ENCODE measurements at regions not wholly inside any gene's neighbourhood (a gene's known extent, or its start where the extent isn't known, plus 50 kb on each side); places are given as distances from the start of the nearest gene placed in this dataset.
"Not testable (repeated sequence)": the region's sequence is repeated elsewhere in the genome, so short reads cannot be mapped to it uniquely, and the experiment has no call there.

DNA sequence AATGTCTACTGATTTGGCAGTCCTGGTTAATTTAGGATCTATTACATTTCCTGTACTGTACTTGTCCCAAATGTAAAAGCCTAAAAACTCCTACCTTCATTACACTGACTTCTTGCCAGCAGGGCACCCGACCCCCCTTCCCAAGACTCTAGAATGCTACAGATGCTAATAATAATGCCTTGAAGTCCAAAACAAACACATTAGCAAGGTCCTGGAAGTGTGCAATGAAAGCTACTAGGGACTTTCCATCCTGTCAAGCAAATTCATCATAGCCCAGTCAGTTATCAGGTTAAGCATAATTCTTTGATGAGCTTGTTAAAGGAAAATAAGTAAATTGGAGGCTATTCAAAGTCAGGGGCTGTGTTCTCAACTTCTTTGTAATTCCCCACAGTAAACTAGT lies 115.3 kb upstream of the RBBP8 start:
- no peak for DNase-seq (ENCODE audit: low spot score)

DNA sequence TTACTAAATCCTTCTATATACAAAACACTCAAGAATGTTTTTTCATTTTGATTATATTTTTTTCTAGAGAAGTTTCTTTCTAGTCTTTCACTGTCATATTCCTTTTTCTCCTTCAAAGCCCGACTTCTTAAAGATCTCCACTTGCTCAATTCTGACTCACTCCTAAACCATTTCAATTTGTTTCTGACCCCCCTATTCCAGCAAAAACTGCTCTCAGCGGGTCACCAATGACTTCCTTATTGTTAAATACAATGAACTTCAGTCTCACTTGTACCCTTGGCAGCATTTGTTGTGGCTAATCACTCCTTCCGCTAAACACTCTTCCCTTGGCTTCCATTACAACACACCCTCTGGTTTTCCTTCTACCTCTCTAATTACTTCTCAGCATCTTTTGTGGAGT lies 111.1 kb upstream of the RBBP8 start:
- DNase-seq (ENCODE audit: low spot score), result no peak

DNA sequence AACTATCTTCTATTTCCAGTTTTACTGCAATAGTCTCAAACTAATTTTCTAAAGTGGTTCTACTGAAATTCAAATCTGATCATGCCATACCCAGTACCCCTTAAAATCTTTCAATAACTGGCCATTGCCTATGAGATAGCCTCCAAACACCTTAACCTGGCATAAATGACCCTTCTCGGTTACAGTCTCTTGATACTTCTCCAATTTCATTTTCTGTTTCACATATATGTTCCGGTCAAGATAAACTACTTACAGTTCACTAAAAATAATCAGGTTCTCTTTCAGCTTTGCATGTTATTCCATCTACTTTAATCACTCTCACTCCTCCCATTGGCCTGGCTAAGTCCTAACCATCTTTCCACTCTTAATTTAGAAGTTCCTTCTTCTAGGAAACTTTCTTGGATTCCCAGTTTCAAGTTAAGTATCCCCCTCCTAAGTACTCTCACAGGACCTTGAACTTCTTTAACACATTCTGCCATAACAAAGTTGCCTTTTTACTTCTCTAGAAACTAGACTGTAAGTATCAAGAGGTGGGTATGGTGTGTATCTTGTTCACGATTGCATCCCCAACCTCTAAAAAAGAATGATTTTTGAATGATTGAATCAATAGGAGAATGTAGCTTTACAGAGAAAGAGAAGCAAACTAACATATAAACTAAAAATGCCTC lies 110.2 kb upstream of the RBBP8 start:
- DNase-seq (ENCODE audit: low spot score), result no peak

DNA sequence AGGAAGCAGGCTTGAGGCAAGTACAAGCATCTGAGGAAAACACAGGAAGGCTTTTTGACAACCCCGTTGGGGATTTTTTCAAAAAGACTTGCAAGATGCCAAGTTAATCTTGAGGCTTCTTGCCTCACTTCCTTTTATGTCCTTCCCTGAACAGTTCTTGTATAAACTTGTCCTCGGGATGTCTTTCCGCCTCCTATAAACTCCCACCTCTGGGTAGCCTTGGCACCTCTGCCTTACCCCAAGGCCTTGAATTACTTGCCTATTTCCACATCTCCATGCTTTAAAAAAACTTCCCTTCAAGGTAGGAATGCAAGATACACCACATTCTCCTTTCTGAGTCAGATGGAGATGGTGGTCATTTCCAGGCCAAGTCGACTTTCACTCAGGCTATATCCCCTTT lies 106.4 kb upstream of the RBBP8 start:
- no peak for DNase-seq (ENCODE audit: low spot score)

DNA sequence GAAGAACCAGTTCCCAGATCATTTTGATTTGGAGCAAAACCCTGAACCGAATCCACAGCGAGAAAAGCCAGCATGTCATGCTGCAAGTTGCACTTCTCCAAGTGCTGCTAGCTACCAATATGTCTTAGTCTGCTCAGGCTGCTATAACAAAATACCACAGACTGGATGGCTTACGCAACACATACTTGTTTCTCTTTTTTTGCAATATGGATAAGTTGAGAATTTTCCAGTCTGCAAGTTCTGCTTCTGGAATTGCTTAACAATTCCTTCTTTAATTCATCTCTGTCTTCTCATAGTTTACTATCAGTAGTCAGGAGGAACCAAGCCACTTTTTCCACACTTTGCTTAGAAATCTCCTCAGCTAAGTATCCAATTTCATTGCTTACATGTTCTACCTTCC lies 105.9 kb upstream of the RBBP8 start:
- no peak for DNase-seq (ENCODE audit: low spot score)

DNA sequence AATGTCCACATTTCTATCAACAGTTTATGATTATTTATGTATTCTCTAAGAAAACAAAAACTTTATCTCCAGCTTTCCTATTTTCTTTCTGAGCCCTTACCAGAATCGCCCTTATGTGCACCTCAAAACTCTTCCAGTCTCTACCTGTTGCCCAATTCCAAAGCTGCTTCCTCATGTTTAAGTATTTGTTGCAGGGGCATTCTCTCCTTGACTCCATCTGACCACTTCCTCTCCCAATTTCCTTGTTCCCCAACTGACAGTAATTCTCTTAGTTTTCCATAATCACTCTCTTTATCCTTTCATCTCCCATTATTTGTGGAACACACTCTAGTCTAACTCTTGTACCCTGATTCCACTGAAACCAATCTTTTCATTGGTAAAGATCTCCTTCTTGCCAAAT lies 105.4 kb upstream of the RBBP8 start:
- no peak for DNase-seq (ENCODE audit: low spot score)

DNA sequence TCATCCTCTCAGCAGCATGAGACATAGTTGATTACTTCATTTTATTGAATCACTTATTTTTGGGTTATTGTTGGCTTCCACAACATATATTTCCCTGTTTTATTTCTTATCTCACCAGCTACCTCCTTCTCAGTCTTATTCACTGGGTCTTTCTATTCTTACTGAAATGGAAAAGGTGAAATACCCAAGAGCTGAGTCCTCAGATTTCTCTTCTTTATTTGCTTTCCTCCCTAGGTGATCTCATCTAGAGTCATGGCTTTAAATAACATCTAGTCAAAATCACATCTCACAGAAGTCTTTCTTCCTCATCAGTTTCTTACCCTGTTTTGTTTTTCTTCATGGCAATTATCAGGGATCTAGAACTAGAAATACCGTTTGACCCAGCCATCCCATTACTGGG lies 105.0 kb upstream of the RBBP8 start:
- no peak for DNase-seq (ENCODE audit: low spot score)

DNA sequence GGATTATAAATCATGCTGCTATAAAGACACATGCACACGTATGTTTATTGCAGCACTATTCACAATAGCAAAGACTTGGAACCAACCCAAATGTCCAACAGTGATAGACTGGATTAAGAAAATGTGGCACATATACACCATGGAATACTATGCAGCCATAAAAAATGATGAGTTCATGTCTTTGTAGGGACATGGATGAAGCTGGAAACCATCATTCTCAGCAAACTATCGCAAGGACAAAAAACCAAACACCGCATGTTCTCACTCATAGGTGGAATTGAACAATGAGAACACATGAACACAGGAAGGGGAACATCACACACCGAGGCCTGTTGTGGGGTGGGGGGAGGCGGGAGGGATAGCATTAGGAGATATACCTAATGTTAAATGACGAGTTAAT lies 104.5 kb upstream of the RBBP8 start:
- not testable (repeated sequence) for DNase-seq (ENCODE audit: low spot score)

DNA sequence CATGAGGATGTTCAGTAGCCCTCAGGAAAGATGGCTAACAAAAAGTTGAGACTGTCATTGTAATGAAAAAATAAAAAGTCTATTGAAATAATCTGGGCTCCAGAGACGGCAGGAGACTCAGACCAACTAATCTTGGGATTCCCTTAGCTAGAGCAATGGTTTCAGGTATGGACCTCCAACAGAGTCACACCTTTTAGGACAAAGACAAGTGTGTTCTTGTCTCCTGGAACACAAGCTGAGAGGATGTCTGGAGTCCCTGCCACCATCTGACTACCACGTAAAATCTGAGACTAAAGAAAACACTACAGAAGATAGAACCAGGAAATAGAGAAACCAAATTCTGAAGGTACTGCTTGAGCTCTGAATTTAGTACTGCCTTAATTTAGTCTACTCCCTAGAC lies 103.3 kb upstream of the RBBP8 start:
- no peak for DNase-seq (ENCODE audit: low spot score)

DNA sequence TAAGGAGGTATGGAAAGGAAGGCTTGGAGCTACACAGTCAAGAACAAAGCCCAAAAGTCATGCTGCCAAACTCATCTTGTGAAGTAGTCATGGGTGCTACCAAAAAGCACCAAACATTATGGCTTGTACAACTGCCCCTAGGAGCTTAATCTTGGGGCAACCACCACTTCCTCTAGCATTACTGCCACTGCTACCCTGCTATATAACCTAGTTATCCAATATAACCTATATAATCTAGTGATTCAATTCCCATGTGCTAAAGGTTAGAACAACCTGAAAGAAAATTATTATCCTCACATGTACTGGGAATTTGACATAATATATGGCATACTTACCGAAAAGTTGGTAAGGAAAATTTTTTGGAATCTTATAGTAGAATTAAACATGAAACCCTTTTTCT lies 102.6 kb upstream of the RBBP8 start:
- DNase-seq (ENCODE audit: low spot score), result no peak

DNA sequence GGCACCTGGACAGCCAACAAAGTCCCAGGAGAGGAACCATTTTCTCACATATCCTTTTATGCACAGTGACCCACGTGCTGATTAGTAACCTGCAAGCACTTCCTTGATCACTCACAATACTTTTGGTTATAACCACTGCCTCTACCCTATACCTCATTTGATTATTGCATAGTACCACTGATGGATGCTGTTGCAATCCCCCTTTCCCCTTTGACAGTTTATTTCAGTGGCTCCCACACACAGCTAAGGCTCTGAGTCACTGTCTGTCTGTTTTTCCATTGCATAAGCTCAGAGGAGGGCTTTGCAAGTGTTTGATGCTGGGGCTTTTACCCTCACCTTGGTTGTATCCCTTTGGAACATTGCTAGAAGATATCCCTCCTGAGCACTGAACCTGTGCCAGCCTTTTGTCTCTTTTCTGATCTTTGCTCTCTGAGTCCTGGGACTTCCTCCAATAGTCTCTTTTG lies 101.7 kb upstream of the RBBP8 start:
- no peak for DNase-seq (ENCODE audit: low spot score)

DNA sequence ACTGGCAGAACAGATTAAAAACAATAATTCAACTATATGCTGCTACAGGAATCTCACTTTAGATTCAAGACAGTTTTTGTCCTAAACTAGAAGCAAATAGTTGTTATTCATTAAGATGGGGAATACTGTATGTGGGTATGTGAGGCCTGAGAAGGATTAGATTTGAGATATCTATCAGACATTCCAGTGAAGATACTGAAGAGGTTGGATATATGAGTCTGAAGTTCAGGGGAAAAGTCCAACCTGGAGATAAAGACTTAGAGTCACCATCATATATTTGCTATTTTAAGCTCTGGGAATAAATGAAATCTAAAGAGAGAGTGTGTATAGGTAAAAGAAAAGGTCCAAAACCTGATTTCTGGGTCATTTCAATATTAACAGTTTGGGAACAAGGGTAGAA lies 96.2 kb upstream of the RBBP8 start:
- DNase-seq (ENCODE audit: low spot score), result no peak

DNA sequence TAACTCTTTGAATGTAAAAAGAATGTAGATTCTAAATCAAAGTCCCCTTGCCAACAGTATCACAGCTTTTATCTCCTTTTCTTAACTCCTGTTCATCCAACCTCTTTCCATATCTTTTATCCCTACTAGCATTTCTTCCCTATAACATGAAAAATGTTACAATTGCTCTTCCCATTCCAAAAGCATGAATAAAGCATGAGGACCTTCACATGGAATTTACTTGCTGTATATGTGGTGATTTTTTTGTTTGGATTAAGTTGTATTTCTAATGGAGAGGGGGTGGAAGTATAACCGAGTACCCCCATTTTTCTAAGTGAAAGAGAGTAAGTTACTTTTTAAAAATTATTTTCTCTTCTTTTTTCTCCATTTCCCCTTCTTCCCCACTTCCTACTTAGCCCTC lies 94.9 kb upstream of the RBBP8 start:
- DNase-seq (ENCODE audit: low spot score), result no peak

DNA sequence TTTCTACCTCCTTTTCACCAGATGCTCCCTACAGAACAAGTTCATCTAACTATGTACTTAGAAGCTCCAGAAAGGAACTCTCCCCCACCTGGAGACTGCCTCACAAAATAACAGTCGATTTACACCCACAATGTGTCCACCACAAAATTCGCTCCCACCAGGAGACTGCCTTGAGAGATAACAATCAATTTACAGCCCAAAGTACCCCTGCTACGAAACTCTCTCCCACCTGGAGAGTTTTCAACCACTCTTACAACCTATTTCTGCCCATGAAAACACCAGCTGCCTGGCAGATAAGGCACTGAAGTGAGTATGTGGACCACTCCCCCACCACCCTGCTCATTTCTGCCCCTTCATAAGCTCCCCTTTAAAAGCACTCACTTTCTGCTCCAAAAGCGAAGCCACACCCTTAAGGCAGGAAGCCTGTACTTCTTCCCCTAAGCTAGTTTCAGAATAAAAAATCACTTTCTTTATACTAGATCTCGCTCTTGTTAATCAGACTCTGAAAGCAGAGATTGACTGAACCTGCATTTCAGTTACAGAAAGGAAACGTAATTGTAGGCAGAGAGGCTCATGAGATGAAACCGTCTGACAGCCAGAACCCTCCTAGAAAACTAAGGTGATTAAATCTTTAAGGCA lies 94.4 kb upstream of the RBBP8 start:
- no peak for DNase-seq (ENCODE audit: low spot score)

DNA sequence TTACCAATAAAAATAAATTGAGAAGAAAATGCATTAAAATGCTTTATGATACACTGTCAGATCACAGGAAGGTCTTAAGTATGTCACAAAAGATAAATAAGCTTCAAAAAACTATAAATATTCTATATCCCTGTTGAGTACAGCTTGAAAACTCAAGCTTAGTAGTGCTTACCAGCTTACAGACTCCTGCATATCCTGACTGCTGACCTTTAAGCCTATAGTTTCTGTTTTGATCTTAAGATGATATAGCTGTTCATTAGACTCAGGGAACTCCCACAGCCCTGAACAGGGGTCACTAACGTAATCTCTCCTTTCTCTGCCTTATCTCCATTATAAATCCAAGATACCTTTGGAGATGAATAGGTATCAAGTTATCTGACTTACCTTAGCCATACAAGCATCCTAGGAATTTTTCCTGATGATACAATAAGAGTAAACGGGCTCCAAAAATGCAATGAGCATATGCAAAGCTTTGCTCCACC lies 93.7 kb upstream of the RBBP8 start:
- no peak for DNase-seq (ENCODE audit: low spot score)

DNA sequence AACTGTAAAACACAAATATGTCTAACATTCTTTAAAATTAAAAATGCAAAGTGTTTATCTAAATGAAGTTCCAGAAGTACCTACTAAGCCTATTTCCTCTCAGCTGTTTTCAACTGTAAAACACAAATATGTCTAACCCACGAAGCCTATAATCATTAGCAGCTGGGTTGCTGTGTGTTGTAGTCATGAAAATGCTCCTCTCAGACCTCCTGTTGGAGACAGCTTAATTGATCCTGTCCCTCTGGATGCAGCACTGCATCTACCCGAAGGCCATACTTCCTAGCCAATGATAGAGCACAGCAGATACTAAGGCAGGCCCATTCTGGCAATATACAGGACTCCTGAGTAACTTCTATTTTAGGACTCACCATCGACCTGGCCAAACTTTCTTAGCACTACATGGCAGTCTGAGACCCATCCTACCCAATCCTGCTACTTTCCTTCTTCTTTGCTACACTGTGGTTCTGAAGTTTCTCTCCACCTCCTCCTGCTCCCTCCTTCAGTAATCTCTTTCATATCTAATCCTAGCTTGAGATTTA lies 92.5 kb upstream of the RBBP8 start:
- no peak for DNase-seq (ENCODE audit: low spot score)

DNA sequence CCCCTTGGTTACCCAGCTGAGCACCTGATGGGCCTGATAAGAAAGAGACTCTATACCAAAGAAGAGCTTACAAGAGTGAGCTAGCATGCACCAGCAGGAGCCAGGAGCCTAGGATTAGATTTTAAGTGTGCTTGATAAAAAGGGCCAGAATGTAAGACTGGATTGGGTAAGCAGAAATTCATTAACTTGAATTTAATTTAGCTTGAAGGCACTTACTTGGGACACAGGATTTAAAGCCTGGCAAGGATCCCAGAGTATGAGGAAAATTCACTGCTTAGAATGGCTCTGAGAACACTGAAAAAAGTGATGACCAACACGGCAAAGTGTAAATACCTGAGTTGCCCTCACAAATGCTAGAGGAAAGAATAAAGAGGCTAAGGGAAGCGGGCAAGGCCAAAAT lies 91.3 kb upstream of the RBBP8 start:
- no peak for DNase-seq (ENCODE audit: low spot score)

DNA sequence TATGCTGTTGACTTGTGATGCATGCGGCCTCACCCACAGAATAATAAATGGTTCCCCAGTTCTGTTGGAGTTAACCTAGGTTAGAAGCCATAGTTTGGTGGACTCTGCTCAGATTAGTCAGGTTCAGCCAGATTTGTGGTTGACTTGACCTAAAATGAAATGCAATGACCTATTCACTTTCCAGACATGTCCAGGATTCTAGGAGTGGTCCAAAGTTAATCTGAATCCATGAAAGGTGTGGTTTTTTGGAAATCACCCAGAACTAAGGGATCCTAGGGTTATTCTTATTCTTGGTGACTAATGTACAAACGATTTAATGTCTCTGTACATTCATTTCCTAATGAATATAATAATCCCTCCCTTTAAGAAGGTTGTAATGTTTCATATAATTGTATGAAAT lies 88.9 kb upstream of the RBBP8 start:
- no peak for DNase-seq (ENCODE audit: low spot score)

DNA sequence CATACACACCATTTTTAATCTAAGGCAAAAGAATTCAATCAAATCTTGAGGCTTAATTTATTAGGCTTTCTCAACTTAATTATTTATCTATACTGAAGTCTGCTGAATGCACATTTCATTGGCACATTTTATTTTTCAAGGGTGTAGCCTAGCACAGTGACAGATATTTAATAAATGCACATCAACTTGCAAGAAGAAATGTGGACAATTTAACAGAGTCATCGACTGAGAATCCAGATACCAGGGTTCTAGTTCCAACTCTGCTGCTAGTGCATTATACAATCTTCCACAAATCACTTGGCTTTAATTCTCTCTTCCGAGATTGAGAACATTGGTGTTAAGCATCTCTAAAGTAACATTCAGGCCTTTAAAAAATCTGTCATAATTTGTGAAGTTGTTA lies 88.5 kb upstream of the RBBP8 start:
- no peak for DNase-seq (ENCODE audit: low spot score)

DNA sequence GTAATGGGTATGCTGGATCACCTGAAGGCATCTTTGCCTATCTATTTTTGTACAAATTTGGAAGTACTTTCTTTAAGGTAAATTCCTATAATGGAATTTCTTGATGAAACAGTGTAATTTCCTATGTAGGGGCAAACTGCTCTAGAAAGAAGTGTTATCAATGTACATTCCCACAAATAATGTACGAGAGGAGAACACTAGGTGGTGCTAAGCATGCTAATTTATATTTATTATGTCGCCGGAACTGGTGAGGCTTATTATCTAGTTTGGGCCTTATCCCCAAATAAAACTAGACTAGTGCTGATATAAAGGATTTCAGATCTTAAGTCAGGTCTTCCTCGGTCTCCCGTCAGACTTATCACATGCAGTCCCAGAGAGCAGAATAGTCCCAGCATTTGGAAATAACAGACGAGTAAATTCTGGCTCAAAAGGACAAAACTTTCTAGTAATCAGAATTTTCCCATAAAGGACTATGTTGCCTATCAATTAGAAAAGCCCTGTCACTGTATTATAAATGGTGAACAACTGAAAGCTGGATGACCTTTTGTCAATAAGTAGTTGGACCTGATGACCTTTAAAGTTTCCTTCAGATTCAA lies 86.9 kb upstream of the RBBP8 start:
- DNase-seq (ENCODE audit: low spot score), result peak; percentile 1

DNA sequence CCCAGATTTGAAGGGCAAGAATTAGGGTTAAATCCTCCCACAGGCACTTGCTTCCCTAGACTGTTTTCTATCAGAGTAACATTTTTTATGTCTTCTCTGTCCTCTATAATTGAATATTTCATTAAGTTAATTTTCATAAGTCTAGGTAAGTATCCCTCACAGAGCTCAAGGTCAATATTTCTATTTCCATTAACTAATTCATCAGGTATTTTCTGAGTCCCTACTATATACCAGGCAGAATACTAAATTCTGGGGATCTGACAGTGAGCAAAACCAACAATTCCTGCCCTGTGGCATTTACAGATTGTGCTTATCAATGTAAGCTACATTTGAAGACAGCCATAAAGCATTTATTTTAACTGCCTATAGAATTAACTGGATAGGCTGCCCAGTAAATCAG lies 86.4 kb upstream of the RBBP8 start:
- DNase-seq (ENCODE audit: low spot score), result no peak

DNA sequence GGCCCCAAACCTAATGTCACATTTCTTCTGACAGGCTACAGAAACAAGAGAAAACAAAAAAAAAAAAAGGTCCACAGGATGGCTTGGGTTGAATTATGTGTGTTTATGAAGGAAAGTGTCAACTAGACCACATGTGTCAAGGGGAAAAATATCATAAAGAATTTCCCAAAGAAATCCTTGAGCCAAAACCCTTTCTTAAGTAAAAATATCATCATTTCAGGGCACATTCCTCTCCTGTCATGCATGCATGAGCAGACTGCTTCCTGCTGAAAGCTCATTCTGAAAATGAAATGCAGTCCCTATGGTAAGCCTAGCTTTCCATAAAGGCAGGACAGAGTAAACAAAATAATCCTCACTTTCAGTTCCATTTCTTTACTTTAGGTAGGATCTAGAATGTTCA lies 85.7 kb upstream of the RBBP8 start:
- no peak for DNase-seq (ENCODE audit: low spot score)

DNA sequence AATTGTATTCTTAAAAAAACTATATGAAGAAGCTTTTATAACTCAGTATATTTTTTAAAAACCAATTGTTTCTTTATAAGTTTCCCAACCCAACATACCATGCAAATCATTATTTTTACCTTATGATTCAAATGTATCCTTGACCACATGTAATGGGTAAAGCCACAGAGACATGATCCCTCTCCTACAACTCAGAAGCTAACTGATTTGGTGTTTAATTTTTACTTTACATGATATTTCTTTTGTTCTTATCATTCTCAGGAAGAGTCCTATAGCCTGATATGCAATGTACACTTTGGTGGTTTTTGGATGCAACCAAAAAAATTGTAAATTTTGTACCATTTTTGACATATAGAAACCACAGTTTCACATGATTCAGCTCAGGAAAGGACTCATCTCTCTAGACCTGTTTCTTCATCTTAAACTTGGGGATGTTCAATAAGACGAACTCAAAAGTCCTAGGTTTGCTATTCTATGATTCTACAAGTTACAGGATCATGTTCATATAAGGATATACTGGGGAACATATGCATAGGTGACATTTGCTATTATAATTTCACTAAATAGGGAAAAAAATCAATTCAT lies 85.2 kb upstream of the RBBP8 start:
- DNase-seq (ENCODE audit: low spot score), result no peak

Data from putamen (tissue), 1 donor.